ENCODE measurements at regions not wholly inside any gene's neighbourhood (a gene's known extent, or its start where the extent isn't known, plus 50 kb on each side); places are given as distances from the start of the nearest gene placed in this dataset.

- DNase-seq (ENCODE audit: low read depth) = no peak
- H3K4me3 ChIP-seq (ENCODE audit: low read depth, low read length) = no peak overlapping the region
- no peak for TF ChIP-seq CTCF (IDR thresholded peaks at IDR 0.05; ENCODE audit: low read depth, low read length)
- no peak for TF ChIP-seq POLR2A (IDR thresholded peaks at IDR 0.05; ENCODE audit: extremely low read depth, insufficient read length)
- no peak for TF ChIP-seq MYC (IDR thresholded peaks at IDR 0.05; ENCODE audit: low read depth, low read length)
- no peak for TF ChIP-seq MAX (IDR thresholded peaks at IDR 0.05; ENCODE audit: low read depth, low read length)
Measured at GRCh38 chr7:15042285-15043065, 139.9 kb upstream of the DGKB start.

- no peak for TF ChIP-seq CTCF (IDR thresholded peaks at IDR 0.05; ENCODE audit: low read depth, low read length)
- TF ChIP-seq MYC (IDR thresholded peaks at IDR 0.05; ENCODE audit: low read depth, low read length) = no peak
- TF ChIP-seq MAX (IDR thresholded peaks at IDR 0.05; ENCODE audit: low read depth, low read length) = no peak
- no peak for TF ChIP-seq POLR2A (IDR thresholded peaks at IDR 0.05; ENCODE audit: extremely low read depth, insufficient read length)
- H3K4me3 ChIP-seq (ENCODE audit: low read depth, low read length) = no peak overlapping the region
- no peak for DNase-seq (ENCODE audit: low read depth)
Measured at GRCh38 chr7:15041226-15041625, 138.7 kb upstream of the DGKB start.

GRCh38 chr7:15035814-15036213 is 133.3 kb upstream of the DGKB start:
- TF ChIP-seq MAX (IDR thresholded peaks at IDR 0.05; ENCODE audit: low read depth, low read length) = no peak
- TF ChIP-seq POLR2A (IDR thresholded peaks at IDR 0.05; ENCODE audit: extremely low read depth, insufficient read length) = no peak
- TF ChIP-seq CTCF (IDR thresholded peaks at IDR 0.05; ENCODE audit: low read depth, low read length) = no peak
- TF ChIP-seq MYC (IDR thresholded peaks at IDR 0.05; ENCODE audit: low read depth, low read length) = no peak
- no peak overlapping the region for H3K4me3 ChIP-seq (ENCODE audit: low read depth, low read length)
- no peak for DNase-seq (ENCODE audit: low read depth)

- TF ChIP-seq CTCF (IDR thresholded peaks at IDR 0.05; ENCODE audit: low read depth, low read length) (no peak), MAX (IDR thresholded peaks at IDR 0.05; ENCODE audit: low read depth, low read length) (no peak), MYC (IDR thresholded peaks at IDR 0.05; ENCODE audit: low read depth, low read length) (no peak), POLR2A (IDR thresholded peaks at IDR 0.05; ENCODE audit: extremely low read depth, insufficient read length) (no peak)
- no peak overlapping the region for H3K4me3 ChIP-seq (ENCODE audit: low read depth, low read length)
- DNase-seq (ENCODE audit: low read depth) = no peak
Measured at GRCh38 chr7:15033039-15033438, 130.5 kb upstream of the DGKB start.

GRCh38 chr7:15018981-15019380 is 116.4 kb upstream of the DGKB start:
- no peak overlapping the region for H3K4me3 ChIP-seq (ENCODE audit: low read depth, low read length)
- TF ChIP-seq MYC (IDR thresholded peaks at IDR 0.05; ENCODE audit: low read depth, low read length) = no peak
- TF ChIP-seq CTCF (IDR thresholded peaks at IDR 0.05; ENCODE audit: low read depth, low read length) = no peak
- no peak for TF ChIP-seq MAX (IDR thresholded peaks at IDR 0.05; ENCODE audit: low read depth, low read length)
- no peak for TF ChIP-seq POLR2A (IDR thresholded peaks at IDR 0.05; ENCODE audit: extremely low read depth, insufficient read length)
- DNase-seq (ENCODE audit: low read depth) = no peak
